ENCODE measurements at regions not wholly inside any gene's neighbourhood (a gene's known extent, or its start where the extent isn't known, plus 50 kb on each side); places are given as distances from the start of the nearest gene placed in this dataset.
A peak's percentile ranks its signal among the peaks of the same experiment; 100 is the strongest.

DNA sequence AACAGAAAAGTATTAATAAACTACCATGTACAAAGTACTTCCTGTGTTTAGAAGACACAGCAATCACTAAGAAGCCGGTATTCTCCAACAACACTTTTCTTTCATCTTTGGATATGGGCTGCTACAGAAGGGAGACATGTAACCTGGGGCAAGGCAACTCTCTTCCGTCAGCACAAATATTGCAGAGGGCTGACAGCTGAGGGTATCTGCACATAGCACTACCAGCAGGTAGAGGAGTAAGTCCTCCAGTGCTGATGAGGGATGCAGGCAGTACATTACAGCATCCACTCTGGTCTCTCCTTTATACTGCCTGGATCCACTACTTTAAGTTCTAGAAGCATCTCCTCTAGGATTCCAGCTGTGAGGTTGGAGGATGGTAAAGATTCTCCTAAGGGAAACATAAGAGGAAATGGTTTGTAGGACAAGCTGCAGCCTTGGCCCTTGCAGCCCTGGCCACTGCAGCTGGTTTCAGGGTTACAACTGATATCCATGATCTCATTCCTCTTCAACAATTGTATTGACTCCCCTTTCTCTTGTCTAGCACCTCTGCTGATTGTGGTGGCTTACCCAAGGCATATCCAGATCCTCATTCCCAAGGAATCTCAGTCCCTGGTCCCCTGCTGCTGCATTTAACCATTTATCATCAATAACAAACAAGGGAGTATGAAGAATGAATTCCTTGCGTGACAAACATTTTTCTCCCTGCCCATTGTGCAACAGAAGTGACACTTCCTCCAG, 110.7 kb upstream of the ADGRF1 start:
- Histone ChIP-seq H3K4me3 (no peak overlapping the region), H3K4me1 (no peaks in the 10 kb centered on the region), H3K9me3 (no peaks in the 10 kb centered on the region), H3K27me3 (no peaks in the 10 kb centered on the region), H3K27ac (no peak overlapping the region), H3K36me3 (no peaks in the 10 kb centered on the region)
- intact Hi-C loops (cut with DNase I): no loop called here
- ATAC-seq (no peak), DNase-seq (no peak)
- TF ChIP-seq, protein P1, sequence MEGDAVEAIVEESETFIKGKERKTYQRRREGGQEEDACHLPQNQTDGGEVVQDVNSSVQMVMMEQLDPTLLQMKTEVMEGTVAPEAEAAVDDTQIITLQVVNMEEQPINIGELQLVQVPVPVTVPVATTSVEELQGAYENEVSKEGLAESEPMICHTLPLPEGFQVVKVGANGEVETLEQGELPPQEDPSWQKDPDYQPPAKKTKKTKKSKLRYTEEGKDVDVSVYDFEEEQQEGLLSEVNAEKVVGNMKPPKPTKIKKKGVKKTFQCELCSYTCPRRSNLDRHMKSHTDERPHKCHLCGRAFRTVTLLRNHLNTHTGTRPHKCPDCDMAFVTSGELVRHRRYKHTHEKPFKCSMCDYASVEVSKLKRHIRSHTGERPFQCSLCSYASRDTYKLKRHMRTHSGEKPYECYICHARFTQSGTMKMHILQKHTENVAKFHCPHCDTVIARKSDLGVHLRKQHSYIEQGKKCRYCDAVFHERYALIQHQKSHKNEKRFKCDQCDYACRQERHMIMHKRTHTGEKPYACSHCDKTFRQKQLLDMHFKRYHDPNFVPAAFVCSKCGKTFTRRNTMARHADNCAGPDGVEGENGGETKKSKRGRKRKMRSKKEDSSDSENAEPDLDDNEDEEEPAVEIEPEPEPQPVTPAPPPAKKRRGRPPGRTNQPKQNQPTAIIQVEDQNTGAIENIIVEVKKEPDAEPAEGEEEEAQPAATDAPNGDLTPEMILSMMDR (IDR thresholded peaks at IDR 0.05): no peak

DNA sequence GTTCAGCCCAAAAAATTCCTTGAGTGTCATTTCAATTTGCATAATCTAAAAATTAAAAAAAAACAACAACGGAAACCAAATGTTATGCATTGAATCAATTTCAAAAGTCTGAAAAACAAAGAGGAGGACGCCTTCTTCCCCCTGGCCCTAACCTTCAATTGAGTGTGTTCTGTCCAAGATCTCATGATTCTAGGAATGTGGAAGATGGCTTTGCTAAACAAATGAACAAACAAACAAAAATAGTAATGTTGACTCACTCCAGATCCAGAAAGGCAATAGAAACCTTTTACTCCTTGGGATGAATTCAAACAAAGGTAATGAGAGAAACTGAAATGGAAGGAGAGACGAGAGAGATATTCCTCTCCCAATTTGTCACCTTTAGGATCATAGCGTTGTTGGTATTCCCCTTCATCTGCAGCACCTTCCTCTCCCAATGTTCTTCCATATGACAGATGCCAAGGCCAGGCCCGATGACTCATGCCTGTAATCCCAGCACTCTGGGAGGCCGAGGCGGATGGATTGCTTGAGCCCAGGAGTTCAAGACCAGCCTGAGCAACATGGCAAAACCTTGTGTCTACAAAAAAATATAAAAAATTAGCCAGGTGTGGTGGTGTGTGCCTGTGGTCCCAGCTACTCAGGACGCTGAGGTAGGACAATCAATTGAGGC, 109.2 kb upstream of the ADGRF1 start:
- Histone ChIP-seq H3K4me1 (peaks cover 4 to 13% of the 10 kb centered on the region in 2 donors), H3K4me3 (no peak overlapping the region), H3K9me3 (no peaks in the 10 kb centered on the region), H3K27me3 (no peaks in the 10 kb centered on the region), H3K27ac (no peak overlapping the region), H3K36me3 (no peaks in the 10 kb centered on the region)
- DNase-seq (no peak), ATAC-seq (no peak)
- intact Hi-C loops (cut with DNase I): no loop called here
- TF ChIP-seq, protein P1 (IDR thresholded peaks at IDR 0.05): no peak

DNA sequence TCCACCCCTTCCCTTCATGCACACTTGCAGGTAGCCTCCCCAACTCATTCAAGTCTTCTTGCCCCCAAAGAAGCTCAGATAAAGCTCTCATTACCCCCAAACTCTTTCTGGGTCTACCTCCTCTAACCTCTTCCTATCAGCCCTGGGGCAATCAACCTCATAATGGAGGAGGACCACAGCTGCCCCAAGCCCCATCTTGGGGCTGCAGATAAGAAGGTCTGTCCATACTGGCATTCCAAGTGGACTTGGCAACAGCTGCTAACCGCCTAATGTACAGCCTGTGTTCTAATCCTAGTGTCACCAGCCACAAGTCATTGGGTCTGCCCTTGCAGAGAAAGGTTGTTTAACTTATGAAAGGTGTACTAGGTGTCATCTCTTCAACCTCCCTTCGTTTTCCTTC, 107.4 kb upstream of the ADGRF1 start:
- no peak overlapping the region for H3K27ac ChIP-seq
- intact Hi-C loops (cut with DNase I): no loop called here
- H3K4me1 ChIP-seq: peaks cover 4 to 14% of the 10 kb centered on the region in 2 donors
- TF ChIP-seq, protein P1 (IDR thresholded peaks at IDR 0.05): no peak
- no peaks in the 10 kb centered on the region for H3K9me3 ChIP-seq
- no peaks in the 10 kb centered on the region for H3K36me3 ChIP-seq
- ATAC-seq (no peak), DNase-seq (no peak)
- no peak overlapping the region for H3K4me3 ChIP-seq
- no peaks in the 10 kb centered on the region for H3K27me3 ChIP-seq

DNA sequence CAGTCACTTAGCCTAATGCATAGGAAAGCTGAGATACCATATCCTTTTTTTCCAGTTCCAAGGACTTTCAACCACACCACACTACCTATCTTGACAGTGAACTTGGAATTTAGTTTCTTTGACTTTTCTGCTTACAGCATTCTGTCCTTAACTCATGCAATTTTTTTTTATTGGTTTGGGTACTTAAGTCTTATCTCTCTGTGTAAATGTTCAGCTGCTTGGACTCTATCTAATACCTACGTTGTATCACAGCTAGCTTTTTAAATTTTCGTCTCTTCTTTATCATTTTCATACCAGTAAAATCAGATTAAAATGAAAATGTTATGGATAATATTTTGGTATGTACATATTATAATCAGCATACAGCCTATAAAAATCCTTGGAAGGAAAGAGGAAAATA, 106.9 kb upstream of the ADGRF1 start:
- Histone ChIP-seq H3K36me3 (no peaks in the 10 kb centered on the region), H3K27me3 (no peaks in the 10 kb centered on the region), H3K4me1 (peaks cover 4 to 14% of the 10 kb centered on the region in 2 donors), H3K9me3 (no peaks in the 10 kb centered on the region), H3K27ac (no peak overlapping the region), H3K4me3 (no peak overlapping the region)
- no peak for ATAC-seq
- no peak for DNase-seq
- intact Hi-C loops (cut with DNase I): no loop called here
- TF ChIP-seq, protein P1 (IDR thresholded peaks at IDR 0.05): no peak

DNA sequence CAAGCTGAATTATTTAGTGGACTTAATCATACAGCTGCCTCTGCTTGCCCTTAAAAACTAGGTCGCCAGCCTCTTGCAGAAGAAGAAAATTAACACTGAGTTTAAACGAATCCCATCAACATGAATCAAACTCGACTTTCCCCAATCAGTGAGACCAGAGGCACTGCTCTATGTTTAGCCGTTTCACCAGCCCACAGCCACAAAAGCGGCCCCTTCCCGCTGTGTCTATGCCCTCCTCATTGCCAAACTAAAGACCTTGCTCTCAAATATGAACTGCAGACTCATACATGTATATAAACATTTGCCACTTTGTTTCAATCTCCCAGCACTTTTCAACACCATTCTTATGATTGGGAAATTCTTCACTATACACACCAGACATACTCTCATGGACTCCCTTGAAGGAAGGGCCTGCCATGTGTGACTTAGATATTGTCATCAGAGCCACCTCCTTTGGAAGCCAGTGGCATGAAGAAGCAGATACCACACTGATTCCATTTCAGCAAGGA, 105.8 kb upstream of the ADGRF1 start:
- no peak overlapping the region for H3K4me3 ChIP-seq

More for the DNA sequence above, 105.8 kb upstream of the ADGRF1 start:
- Histone ChIP-seq H3K27ac (no peak overlapping the region), H3K27me3 (no peaks in the 10 kb centered on the region), H3K9me3 (no peaks in the 10 kb centered on the region), H3K4me1 (peaks cover 4 to 14% of the 10 kb centered on the region in 2 donors), H3K36me3 (no peaks in the 10 kb centered on the region)
- TF ChIP-seq, protein P1 (IDR thresholded peaks at IDR 0.05): no peak
- DNase-seq (no peak), ATAC-seq (peak; percentile 27)
- intact Hi-C loops (cut with DNase I): no loop called here

Data from left lung (tissue), 4 donors.